ENCODE measurements at regions not wholly inside any gene's neighbourhood (a gene's known extent, or its start where the extent isn't known, plus 50 kb on each side); places are given as distances from the start of the nearest gene placed in this dataset.

GRCh38 chr9:16131264-16131663 is 578.4 kb downstream of the CCDC171 start:
- DNase-seq: no peak

- DNase-seq: no peak
These were observed 579.7 kb downstream of the CCDC171 start for GRCh38 chr9:16132513-16132912.

GRCh38 chr9:16133032-16133431 is 580.2 kb downstream of the CCDC171 start:
- DNase-seq: no peak

- peak; percentile 53 for DNase-seq
These were observed 580.8 kb downstream of the CCDC171 start for GRCh38 chr9:16133556-16134227.

GRCh38 chr9:16134351-16134750 is 581.5 kb downstream of the CCDC171 start:
- DNase-seq: no peak

- DNase-seq: no peak
These were observed 583.1 kb downstream of the CCDC171 start for GRCh38 chr9:16135968-16136367.

GRCh38 chr9:16136451-16136850 is 583.6 kb downstream of the CCDC171 start:
- no peak for DNase-seq

- DNase-seq: no peak
These were observed 584.1 kb downstream of the CCDC171 start for GRCh38 chr9:16136961-16137360.

GRCh38 chr9:16138561-16139491 is 586.0 kb downstream of the CCDC171 start:
- peak; percentile 83 for DNase-seq

GRCh38 chr9:16139774-16140173 is 586.9 kb downstream of the CCDC171 start:
- DNase-seq: peak; percentile 63

- DNase-seq: no peak
These were observed 590.5 kb downstream of the CCDC171 start for GRCh38 chr9:16143310-16143709.

GRCh38 chr9:16143947-16144890 is 591.4 kb downstream of the CCDC171 start:
- DNase-seq: no peak

- DNase-seq: peak; percentile 52
These were observed 592.5 kb downstream of the CCDC171 start for GRCh38 chr9:16145196-16145950.

GRCh38 chr9:16147726-16148125 is 594.9 kb downstream of the CCDC171 start:
- DNase-seq: no peak

GRCh38 chr9:16150501-16150900 is 597.7 kb downstream of the CCDC171 start:
- no peak for DNase-seq

GRCh38 chr9:16150938-16151650 is 598.3 kb downstream of the CCDC171 start:
- DNase-seq: no peak

- DNase-seq: no peak
These were observed 599.6 kb downstream of the CCDC171 start for GRCh38 chr9:16152276-16153101.

GRCh38 chr9:16153221-16153620 is 600.4 kb downstream of the CCDC171 start:
- DNase-seq: no peak

GRCh38 chr9:16153741-16154140 is 600.9 kb downstream of the CCDC171 start:
- DNase-seq: no peak

All from renal pelvis (tissue), 1 donor.